ENCODE measurements at regions not wholly inside any gene's neighbourhood (a gene's known extent, or its start where the extent isn't known, plus 50 kb on each side); places are given as distances from the start of the nearest gene placed in this dataset.

DNA sequence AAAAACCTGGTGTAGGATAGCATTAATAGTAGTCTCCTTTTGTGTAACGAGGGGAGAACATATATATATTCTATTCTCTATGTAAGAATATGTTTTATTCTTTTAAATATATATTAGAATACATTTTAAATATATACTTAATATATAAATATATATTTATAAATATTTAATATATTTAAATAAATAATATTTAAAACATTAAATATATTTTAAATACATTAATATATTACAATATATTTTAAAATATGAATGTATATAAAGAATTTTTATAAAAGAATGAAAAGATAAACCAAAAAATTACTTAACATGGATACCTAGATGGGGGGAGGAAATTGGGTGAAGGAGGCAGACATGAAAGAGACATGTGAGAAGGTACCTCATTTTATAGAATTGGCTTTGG lies 53.0 kb upstream of the ZNF831 start:
- no TSS peak for BruUV-seq (replicated peaks)
- no peak for TF ChIP-seq RBM39 (optimal IDR thresholded peaks at IDR 0.05; ENCODE audit: low read depth, low read length)
- no peak for TF ChIP-seq MTA2 (IDR thresholded peaks at IDR 0.05; ENCODE audit: low read depth)
- no peak for TF ChIP-seq SAP30 (IDR thresholded peaks at IDR 0.05; ENCODE audit: borderline replicate concordance, insufficient read depth, low read depth, low read length, poor library complexity, severe bottlenecking)
- no peak for TF ChIP-seq DMBX1 (CRISPR knock-in tag; IDR thresholded peaks at IDR 0.05; ENCODE audit: borderline replicate concordance)
- 0% methylated on average over 1 of the region's 1 CpG for WGBS (ENCODE audit: insufficient coverage, low coverage, missing lambda C conversion rate)

DNA sequence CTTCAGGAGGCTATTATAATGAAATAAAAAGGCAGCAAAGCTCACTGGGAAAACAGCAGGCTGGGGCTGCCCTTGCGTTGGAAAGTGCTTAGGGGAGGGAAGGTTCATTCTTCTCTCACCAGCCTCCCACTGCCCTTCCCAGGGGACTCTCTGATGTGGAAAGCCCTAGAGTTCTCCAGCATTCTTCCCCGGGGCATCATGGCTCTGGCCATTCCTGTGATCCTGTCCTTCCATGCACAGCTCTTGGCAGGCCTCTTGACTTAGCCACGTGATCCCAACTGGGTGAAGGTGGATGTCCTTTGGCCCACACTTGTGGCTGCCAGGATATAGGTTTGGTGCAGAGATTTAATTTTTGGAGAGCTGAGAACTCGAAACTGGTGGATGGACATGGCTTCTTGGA lies 58.0 kb upstream of the ZNF831 start:
- Histone ChIP-seq H3K79me2 (ENCODE audit: control insufficient read depth, insufficient read depth, low read length) (no peaks in the 10 kb centered on the region), H3K9me1 (ENCODE audit: control insufficient read depth, insufficient read depth, low read length) (no peaks in the 10 kb centered on the region), H4K20me1 (replicated peaks; ENCODE audit: control insufficient read depth, insufficient read depth, low read length) (no peaks in the 10 kb centered on the region), H3K9me3 (replicated peaks; ENCODE audit: control insufficient read depth, insufficient read depth, low read depth, low read length) (no peaks in the 10 kb centered on the region), H3K4me3 (no peak overlapping the region), H3K27me3 (ENCODE audit: control insufficient read depth in 2 of 2, insufficient read depth in 2 of 2, low read length in 2 of 2) (peaks cover 2 to 9% of the 10 kb centered on the region in 2 experiments; a peak in 3 of 5 replicates), H3K27ac (ENCODE audit: extremely low read depth, low read depth, low read length) (no peak overlapping the region), H2AFZ (ENCODE audit: low read depth, low read length) (no peak overlapping the region), H3K9ac (ENCODE audit: insufficient read depth in 1 of 2, low read depth in 2 of 2, low read length in 2 of 2) (no peak overlapping the region), H3K4me2 (ENCODE audit: insufficient read depth, low read length) (no peak overlapping the region), H3K36me3 (ENCODE audit: control insufficient read depth, insufficient read depth, low read length) (no peaks in the 10 kb centered on the region), H3K4me1 (replicated peaks in 1 of 2; ENCODE audit: control insufficient read depth in 2 of 2, insufficient read depth in 2 of 2, low read length in 2 of 2) (no peaks in the 10 kb centered on the region)
- no TSS peak for BruUV-seq (replicated peaks)
- no peak for TF ChIP-seq MAFF (IDR thresholded peaks at IDR 0.05; ENCODE audit: low read length)
- TF ChIP-seq, protein P1, sequence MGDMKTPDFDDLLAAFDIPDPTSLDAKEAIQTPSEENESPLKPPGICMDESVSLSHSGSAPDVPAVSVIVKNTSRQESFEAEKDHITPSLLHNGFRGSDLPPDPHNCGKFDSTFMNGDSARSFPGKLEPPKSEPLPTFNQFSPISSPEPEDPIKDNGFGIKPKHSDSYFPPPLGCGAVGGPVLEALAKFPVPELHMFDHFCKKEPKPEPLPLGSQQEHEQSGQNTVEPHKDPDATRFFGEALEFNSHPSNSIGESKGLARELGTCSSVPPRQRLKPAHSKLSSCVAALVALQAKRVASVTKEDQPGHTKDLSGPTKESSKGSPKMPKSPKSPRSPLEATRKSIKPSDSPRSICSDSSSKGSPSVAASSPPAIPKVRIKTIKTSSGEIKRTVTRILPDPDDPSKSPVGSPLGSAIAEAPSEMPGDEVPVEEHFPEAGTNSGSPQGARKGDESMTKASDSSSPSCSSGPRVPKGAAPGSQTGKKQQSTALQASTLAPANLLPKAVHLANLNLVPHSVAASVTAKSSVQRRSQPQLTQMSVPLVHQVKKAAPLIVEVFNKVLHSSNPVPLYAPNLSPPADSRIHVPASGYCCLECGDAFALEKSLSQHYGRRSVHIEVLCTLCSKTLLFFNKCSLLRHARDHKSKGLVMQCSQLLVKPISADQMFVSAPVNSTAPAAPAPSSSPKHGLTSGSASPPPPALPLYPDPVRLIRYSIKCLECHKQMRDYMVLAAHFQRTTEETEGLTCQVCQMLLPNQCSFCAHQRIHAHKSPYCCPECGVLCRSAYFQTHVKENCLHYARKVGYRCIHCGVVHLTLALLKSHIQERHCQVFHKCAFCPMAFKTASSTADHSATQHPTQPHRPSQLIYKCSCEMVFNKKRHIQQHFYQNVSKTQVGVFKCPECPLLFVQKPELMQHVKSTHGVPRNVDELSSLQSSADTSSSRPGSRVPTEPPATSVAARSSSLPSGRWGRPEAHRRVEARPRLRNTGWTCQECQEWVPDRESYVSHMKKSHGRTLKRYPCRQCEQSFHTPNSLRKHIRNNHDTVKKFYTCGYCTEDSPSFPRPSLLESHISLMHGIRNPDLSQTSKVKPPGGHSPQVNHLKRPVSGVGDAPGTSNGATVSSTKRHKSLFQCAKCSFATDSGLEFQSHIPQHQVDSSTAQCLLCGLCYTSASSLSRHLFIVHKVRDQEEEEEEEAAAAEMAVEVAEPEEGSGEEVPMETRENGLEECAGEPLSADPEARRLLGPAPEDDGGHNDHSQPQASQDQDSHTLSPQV (IDR thresholded peaks at IDR 0.05): no peak
- no peak for TF ChIP-seq NELFE (IDR thresholded peaks at IDR 0.05; ENCODE audit: insufficient read depth, insufficient read length)
- TF ChIP-seq NCOA6 (IDR thresholded peaks at IDR 0.05): no peak
- no peak for TF ChIP-seq MEIS2 (IDR thresholded peaks at IDR 0.05; ENCODE audit: partially characterized antibody)
- no peak for TF ChIP-seq SOX6 (IDR thresholded peaks at IDR 0.05)
- in situ Hi-C loops (cut with MboI): no loop called here
- ChIA-PET CTCF (ENCODE audit: low intra/inter-chr PET ratio) (no interaction called here), POLR2A (interaction anchor here (0.6 kb wide), 1 partner anchor 51 kb away, joined by 4 read pairs; no protein-coding TSS in a partner anchor)
- DNase-seq (ENCODE audit: extremely low read depth in 1 of 4, low spot score in 3 of 4): no peak
- no peak for ATAC-seq
- intact Hi-C loops (cut with micrococcal nuclease): no loop called here
- FAIRE-seq: no peak
- whole genome bisulfite sequencing (ENCODE audit: insufficient coverage, low coverage, missing lambda C conversion rate): 0% methylated on average over 4 of the region's 4 CpGs

More for the DNA sequence above, 53.0 kb upstream of the ZNF831 start:
- Histone ChIP-seq H3K36me3 (ENCODE audit: control insufficient read depth, insufficient read depth, low read length) (no peaks in the 10 kb centered on the region), H4K20me1 (replicated peaks; ENCODE audit: control insufficient read depth, insufficient read depth, low read length) (no peaks in the 10 kb centered on the region), H3K9me1 (ENCODE audit: control insufficient read depth, insufficient read depth, low read length) (no peaks in the 10 kb centered on the region), H3K4me1 (replicated peaks in 1 of 2; ENCODE audit: control insufficient read depth in 2 of 2, insufficient read depth in 2 of 2, low read length in 2 of 2) (no peaks in the 10 kb centered on the region), H3K4me3 (no peak overlapping the region), H3K9ac (ENCODE audit: insufficient read depth in 1 of 2, low read depth in 2 of 2, low read length in 2 of 2) (no peak overlapping the region), H3K27ac (ENCODE audit: extremely low read depth, low read depth, low read length) (no peak overlapping the region), H3K4me2 (ENCODE audit: insufficient read depth, low read length) (no peak overlapping the region), H3K27me3 (ENCODE audit: control insufficient read depth in 2 of 2, insufficient read depth in 2 of 2, low read length in 2 of 2) (peaks cover 2 to 9% of the 10 kb centered on the region in 2 experiments; a peak in 3 of 5 replicates), H3K9me3 (replicated peaks; ENCODE audit: control insufficient read depth, insufficient read depth, low read depth, low read length) (no peaks in the 10 kb centered on the region), H2AFZ (ENCODE audit: low read depth, low read length) (no peak overlapping the region), H3K79me2 (ENCODE audit: control insufficient read depth, insufficient read depth, low read length) (no peaks in the 10 kb centered on the region)
- DNase-seq (ENCODE audit: extremely low read depth in 1 of 4, low spot score in 3 of 4) (no peak), ATAC-seq (no peak), FAIRE-seq (no peak)
- CTCF ChIA-PET (ENCODE audit: low intra/inter-chr PET ratio): no interaction called here
- POLR2A ChIA-PET: interaction anchor here (0.7 to 1.1 kb wide), 2 partner anchors 47 to 109 kb away, joined by 3 to 5 read pairs; no protein-coding TSS in a partner anchor
- intact Hi-C loops (cut with micrococcal nuclease): no loop called here
- in situ Hi-C loops (cut with MboI): no loop called here
